ENCODE measurements at regions not wholly inside any gene's neighbourhood (a gene's known extent, or its start where the extent isn't known, plus 50 kb on each side); places are given as distances from the start of the nearest gene placed in this dataset. TPM values are rescaled to one million over a fixed set of nuclear protein-coding genes. Genes with fewer than 3 reads are reported as not detected.

DNA sequence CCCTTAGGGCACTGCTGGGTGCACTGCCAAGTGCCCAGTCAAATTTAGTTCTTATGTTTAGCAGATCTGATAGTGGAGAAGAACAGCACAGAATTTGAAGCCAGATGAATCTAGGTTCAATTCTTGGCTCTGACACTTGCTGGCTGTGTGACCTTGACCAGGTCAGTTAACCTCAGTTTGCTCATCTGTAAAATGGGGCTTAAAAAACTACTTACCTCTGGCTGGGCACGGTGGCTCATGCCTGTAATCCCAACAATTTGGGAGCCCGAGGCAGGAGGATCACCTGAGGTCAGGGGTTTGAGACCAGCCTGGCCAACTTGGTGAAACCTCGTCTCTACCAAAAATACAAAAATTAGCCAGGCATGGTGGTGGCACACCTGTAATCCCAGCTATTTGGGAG lies 49.9 kb upstream of the MLN start:
- no peak overlapping the region for H3K27ac ChIP-seq
- 87 to 98% methylated on average over 3 of the region's 3 CpGs for WGBS, 2 donors

More for the DNA sequence above, 49.9 kb upstream of the MLN start:
- TF ChIP-seq EP300 (IDR thresholded peaks at IDR 0.05): no peak
- no peak for TF ChIP-seq POLR2A (IDR thresholded peaks at IDR 0.05)
- TF ChIP-seq, protein P1, sequence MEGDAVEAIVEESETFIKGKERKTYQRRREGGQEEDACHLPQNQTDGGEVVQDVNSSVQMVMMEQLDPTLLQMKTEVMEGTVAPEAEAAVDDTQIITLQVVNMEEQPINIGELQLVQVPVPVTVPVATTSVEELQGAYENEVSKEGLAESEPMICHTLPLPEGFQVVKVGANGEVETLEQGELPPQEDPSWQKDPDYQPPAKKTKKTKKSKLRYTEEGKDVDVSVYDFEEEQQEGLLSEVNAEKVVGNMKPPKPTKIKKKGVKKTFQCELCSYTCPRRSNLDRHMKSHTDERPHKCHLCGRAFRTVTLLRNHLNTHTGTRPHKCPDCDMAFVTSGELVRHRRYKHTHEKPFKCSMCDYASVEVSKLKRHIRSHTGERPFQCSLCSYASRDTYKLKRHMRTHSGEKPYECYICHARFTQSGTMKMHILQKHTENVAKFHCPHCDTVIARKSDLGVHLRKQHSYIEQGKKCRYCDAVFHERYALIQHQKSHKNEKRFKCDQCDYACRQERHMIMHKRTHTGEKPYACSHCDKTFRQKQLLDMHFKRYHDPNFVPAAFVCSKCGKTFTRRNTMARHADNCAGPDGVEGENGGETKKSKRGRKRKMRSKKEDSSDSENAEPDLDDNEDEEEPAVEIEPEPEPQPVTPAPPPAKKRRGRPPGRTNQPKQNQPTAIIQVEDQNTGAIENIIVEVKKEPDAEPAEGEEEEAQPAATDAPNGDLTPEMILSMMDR (IDR thresholded peaks at IDR 0.05): no peak
- Histone ChIP-seq H3K4me3 (no peak overlapping the region), H3K27me3 (peaks cover 0 to 37% of the 10 kb centered on the region in 2 donors), H3K9me3 (no peaks in the 10 kb centered on the region), H3K4me1 (peaks cover 0 to 6% (median 2%) of the 10 kb centered on the region in 4 donors), H3K36me3 (no peaks in the 10 kb centered on the region)
- DNase-seq (ENCODE audit: low spot score in 2 of 2): no peak

Small RNAs in the stretch of these regions (small RNA-seq; reads per million reads assigned to genes)
- gene AL138889.2: not detected
- not detected for gene MIR7159

Measured in tibial nerve (tissue), 4 donors.